ENCODE measurements at regions not wholly inside any gene's neighbourhood (a gene's known extent, or its start where the extent isn't known, plus 50 kb on each side); places are given as distances from the start of the nearest gene placed in this dataset.

GRCh38 chr18:55650363-55650870 lies 62.4 kb upstream of the TCF4 start:
- no peak for TF ChIP-seq POLR2A (IDR thresholded peaks at IDR 0.05)
- TF ChIP-seq CTCF (IDR thresholded peaks at IDR 0.05) = no peak
